GM12874 (cell line): ENCODE measurements at regions not wholly inside any gene's neighbourhood (a gene's known extent, or its start where the extent isn't known, plus 50 kb on each side); places are given as distances from the start of the nearest gene placed in this dataset.

ENCODE experiments used
- TF ChIP-seq, protein P1 (sequence below): IDR thresholded peaks from 2 replicates; pipeline ENCODE4 v1.5.1; 2011; ENCODE audit warnings: low read depth, mild to moderate bottlenecking, control low read depth, low read length, moderate library complexity; ENCODE audit not compliant: insufficient read depth

DNA sequence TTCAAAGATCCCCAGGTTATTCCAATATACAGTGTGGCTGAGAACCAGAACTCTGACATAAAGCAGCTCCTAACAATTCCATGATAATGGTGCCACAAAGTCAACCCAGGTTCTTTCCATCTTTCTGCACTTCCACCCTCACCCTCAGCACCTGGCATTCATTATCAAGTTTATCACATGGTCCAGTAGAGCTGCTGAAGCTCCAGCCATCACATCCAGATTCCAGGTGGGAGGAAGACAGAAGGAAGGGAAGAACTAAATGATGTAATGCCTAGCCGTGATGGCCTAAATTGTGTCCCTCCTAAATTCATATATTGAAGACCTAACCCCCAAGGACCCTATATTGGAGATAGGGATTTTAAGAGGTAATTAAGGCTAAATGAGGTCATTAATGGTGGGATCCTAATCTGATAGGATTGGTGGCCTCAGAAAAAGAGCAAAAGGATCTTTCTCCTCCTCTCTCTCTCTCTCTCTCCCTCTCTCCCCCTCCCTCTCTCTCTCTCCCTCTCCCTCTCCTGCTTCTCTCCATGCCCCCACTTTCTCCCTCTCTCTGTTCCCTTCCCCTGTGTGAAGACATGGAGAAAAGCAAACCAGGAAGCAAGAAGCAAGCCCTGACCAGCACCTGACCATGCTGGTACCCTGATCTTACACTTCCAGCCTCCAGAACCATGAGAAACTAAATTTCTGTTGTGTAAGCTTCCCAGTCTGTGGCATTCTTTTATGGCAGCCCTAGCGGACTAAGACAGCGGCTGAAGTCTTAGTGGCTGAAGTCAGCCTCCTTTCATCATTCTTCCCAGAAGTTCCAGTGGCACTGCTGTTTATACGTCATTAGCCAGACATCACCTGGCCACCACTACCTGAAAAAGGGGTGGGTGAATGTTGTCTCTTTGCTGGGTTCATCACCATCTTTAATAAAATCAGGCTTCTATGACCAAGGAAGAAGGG lies 369.7 kb upstream of the PROK2 start:
- TF ChIP-seq, protein P1, sequence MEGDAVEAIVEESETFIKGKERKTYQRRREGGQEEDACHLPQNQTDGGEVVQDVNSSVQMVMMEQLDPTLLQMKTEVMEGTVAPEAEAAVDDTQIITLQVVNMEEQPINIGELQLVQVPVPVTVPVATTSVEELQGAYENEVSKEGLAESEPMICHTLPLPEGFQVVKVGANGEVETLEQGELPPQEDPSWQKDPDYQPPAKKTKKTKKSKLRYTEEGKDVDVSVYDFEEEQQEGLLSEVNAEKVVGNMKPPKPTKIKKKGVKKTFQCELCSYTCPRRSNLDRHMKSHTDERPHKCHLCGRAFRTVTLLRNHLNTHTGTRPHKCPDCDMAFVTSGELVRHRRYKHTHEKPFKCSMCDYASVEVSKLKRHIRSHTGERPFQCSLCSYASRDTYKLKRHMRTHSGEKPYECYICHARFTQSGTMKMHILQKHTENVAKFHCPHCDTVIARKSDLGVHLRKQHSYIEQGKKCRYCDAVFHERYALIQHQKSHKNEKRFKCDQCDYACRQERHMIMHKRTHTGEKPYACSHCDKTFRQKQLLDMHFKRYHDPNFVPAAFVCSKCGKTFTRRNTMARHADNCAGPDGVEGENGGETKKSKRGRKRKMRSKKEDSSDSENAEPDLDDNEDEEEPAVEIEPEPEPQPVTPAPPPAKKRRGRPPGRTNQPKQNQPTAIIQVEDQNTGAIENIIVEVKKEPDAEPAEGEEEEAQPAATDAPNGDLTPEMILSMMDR = no peak

GRCh38 chr3:72153477-72154314 lies 368.7 kb upstream of the PROK2 start:
- TF ChIP-seq, protein P1 = no peak

- TF ChIP-seq, protein P1 = no peak
These were observed 367.9 kb upstream of the PROK2 start for GRCh38 chr3:72152551-72153476.

- TF ChIP-seq, protein P1 = no peak
These were observed 366.7 kb upstream of the PROK2 start for GRCh38 chr3:72151465-72152238.

DNA sequence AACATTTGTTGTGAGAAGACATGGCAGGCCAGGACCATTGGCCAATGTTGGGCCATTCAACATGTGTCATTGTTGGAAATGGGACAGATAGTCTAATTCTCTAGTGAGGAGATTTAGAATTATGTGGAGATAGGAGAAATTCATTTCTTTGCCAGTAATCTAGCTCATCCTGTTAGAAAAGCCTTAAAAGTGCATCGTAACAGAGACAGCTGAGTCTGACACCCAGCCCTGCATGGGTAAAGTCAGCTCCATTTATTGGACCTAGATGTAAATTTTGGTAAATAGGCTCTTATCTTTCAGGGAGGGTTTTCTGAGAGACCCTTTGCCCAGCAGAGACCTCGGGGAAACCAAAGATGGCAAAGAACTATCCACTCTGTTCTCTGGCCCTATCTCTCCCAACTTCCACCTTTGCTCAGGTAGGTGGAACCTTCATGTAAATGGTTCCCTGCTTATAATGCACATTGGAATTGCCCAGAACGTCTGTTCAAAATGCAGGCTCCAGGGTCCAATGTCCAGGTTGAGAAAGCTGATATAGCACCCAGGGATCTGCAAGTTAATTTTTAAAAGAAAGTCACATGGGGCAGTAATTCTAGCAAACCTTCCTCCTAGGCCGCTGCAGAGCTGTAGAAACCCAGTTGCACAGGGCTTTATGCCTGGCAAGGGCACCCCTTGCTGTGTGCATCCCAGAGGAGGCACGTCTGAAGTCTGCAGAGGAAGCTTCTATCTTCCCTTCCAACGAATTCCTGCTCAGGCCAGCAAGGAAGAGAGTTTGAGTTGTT lies 365.9 kb upstream of the PROK2 start:
- TF ChIP-seq, protein P1 = no peak

DNA sequence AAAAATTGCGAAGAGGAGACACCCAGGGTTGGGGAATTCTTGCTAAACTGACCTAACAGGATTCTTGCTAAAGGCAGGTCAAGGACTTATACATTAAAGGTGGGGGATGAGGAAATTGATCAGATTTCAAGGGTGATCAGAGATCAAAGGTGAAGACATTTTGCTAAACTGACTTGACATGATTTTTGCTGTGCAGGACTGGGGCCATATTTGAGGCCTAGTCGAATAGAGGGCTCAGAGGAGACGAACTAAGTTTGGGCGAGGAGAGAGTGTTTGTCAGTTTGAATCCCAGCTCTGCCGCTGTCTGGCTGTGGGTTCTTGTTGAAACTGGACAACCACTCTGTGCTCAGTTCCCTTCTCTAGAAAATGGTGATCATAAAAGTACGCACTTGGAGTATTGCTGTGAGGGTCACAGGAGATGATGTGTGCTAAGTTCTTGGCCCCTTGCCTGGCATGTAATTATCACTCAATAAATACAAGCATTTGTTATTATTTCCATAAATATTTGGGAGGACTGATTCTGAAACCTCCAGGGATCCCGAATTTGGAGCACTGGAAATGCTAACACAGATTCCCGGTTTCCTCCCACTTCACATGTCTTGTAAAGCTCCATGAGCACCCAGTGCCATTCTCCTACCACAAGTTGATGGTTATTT lies 364.8 kb upstream of the PROK2 start:
- TF ChIP-seq, protein P1 = no peak
